CD4-positive, alpha-beta T cell treated with Interleukin-12 subunit alpha and Interleukin-12 subunit beta, for 1 hour (primary cell): ENCODE measurements at regions not wholly inside any gene's neighbourhood (a gene's known extent, or its start where the extent isn't known, plus 50 kb on each side); places are given as distances from the start of the nearest gene placed in this dataset.

Source experiments
- DNase-seq: peaks from one replicate; pipeline ENCODE4 v3.0.0-alpha.2; 2020

DNA sequence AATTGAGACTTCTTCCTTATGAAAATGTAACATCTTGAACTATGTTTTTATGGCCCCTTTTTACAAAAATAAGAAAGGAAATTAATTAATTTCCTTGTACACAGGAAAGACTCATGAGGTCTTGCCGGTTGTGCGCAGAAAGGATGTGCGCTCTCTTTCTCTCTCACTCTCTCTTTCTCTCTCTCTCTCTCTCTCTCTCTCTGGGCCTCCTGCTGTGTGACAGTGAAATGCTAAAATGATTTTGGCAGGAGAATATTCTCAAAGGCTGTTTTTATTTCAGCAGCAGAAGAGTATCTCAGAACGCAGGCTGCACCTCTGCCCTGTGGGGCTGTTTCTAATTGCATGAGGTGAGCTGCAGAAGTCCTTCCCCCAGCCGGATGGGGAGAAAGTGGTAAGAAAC lies 349.0 kb downstream of the MID1IP1 start:
- DNase-seq, result no peak

DNA sequence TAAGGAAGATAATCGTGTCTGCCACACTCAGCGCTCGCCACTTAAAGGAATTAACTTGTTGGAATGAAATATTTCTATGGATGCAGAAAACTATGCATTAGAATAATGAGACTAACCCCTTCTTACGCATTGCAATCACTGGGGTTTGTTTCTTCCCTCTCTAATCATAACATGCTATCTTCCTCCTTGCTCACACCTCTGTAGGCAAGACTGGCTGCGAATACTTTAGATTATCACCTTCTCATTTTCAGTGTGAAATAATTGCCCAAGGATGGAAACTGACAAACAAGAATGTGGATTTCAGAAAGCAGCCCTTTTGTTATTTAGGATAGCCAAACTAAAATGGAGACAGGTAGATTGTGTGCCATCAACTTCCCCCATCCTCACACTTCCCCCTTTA lies 349.4 kb downstream of the MID1IP1 start:
- no peak for DNase-seq

DNA sequence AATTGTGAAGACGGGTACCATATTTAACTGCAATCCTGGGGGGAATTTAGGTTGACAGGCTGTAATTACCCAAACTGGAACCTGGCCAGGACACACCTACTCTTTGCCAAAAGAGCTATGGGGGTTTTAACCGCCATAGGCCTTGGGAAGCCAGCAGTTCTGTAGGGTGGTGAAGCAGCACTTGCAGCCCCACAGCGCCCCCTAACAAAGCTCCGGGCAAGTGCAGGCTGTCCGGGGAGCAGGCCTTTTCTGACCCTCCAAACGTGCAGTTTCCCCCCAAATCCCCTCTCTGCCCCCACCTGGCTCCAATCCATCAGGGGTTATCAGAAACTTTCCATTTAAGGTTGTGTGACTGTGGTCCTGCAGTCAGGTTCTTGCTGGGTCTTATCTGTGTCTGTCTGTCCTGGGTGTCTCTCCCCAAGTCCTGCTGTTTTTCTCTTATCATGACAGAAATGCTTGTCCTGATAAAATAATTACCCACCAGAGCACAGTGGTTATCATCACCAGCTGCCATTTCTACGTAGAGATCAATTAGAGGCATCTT lies 350.9 kb downstream of the MID1IP1 start:
- no peak for DNase-seq

DNA sequence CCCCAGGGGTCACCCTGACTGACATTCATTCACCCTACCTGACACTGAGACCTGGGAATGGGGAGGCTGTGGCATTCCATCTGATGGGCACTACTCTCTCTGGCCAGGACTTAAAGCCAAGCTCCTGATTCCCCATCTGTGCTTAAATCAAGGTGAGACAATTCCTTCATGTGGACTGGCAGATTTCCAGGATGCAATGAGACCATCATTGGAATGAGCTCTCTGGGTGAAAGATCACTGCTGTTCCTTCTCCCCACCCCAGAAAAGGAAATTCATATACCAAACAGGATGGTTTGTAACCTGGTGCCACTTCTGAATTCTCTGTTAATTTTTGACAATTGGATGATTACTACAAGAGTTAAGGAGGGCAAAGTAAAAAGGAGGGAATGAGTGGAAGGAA lies 354.8 kb downstream of the MID1IP1 start:
- DNase-seq, result no peak

DNA sequence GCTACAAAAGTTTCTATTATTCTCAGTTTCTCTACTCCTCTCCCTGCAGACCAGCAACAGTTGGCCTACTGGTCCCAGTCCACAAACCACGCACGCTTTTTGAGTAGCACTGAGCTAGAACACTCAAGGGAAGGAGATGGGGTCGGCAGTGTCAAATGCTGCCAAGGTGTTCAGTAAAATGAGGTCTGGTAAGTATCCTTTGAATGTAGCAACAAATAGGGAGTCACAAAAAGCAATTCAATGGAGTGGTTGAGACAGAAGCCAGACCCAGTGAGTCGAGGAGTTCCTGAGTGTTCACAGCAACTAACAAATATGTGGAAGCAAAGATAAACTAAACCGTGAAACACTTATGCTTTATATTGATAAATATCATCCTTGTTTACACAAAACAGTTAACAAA lies 355.7 kb downstream of the MID1IP1 start:
- DNase-seq, result no peak

DNA sequence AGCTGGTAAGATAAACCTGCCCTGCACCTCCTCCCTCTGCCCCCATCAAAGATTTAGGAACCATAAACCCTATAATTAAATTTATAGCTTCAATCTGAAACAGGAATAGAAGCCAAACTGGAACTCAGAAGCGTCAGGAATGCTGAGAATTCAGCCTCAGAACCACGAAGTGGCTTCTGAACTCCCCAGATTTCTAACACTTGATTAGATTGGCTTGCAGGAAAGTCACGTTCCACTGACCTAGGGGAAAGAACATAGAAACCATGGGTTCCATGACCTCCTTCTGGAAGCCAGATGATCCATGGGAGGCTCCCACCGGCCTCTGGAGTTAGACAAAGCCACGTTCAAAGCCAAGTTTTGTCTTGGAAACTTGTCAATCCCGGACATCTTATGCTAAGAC lies 356.5 kb downstream of the MID1IP1 start:
- no peak for DNase-seq

DNA sequence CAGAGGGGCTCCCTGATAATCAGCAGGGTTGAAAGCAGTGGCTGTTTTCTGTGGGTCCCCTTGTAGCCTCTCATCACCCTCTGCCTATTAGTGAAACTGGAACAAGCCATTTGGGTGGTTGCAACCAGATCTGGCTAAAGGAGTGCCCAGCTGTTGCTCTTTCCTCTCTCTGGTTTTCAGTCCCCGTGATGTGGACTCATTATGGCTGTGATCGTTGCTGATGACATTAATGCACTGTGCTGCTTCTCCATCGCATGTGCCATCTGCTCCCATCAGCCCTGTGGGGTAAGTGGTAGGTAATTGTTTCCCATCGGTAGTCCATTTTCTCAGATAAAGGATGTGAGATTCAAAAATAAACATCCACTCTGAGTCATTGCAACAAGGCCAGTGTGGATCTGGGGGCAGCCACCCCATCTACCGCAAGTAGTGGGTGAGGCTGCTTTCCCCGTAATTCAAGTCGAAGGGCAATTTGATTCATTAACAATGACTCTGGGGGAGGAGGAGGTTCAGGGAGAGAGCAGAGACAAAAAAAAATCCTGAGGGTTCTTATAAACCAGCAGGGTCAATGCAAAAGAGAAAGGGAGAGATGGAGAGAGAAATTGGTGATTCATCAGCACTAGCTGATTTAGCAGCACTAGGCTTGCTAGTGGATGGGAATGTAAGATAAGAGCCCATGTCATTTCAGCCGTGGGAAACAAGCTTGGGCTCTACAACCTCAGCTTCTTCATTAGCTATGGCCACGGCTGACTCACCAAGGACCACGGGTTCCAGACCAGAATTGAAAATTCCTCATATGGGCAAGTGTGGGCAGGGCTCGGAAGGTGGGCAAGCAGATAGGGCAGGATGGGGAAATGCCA lies 357.8 kb downstream of the MID1IP1 start:
- DNase-seq, result no peak

DNA sequence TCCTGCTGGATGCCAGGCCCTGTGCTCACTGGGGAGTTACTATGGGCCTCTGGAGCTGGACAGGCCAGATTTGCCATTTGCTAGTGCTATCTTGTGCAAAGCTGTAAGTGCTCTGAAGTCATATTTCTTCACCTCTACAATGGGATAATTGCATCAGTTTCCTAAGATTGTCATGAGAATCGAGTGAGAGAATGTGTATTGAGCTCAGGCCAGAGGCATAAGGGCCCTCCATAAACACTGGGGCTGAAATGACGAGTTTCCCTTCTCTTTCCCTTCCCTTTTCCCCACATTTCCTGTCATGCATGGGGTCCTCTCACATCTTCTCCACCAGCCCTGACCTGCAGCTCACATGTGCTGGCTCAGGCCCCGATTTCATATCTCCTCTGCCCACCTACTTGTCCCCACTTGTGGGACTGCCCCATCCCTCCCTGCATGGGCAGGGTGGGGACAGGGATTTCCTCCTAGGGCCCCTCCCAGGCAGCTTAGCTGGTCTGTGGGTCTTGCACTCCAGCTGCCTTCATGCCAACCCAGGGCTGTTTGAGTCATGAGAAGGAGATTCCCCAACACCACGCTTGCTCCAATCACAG lies 358.8 kb downstream of the MID1IP1 start:
- no peak for DNase-seq

DNA sequence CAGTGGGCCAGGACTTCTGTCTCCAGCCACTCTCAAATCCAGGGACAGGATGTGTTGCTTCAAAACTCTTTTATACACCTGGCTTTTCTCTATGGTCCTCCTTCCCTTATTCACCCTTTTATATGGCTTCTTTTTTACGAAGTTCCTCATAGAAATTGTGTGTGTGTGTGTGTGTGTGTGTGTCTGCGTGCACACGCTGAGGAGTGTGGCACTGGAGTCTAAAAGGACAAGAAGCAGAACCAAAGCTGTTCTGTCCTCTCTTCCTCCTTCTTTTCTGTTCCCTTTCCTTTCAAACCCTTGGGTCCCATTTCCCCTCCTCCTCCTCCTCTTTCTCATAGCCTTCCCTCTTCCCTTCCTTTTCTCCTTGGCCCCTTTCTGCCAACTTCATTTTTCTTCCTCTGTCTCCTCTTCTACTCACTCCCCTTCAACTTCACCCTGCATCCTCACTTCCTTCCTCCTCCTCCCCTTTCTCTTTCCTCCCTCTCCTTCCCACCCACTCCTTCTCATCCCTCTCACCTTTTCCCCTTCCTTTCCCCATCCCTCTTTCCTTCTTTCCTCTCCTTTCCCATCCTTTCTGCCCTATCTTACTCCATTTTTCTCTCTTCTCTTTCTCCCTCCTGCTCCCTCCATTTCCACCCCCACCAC lies 360.5 kb downstream of the MID1IP1 start:
- DNase-seq, result no peak

DNA sequence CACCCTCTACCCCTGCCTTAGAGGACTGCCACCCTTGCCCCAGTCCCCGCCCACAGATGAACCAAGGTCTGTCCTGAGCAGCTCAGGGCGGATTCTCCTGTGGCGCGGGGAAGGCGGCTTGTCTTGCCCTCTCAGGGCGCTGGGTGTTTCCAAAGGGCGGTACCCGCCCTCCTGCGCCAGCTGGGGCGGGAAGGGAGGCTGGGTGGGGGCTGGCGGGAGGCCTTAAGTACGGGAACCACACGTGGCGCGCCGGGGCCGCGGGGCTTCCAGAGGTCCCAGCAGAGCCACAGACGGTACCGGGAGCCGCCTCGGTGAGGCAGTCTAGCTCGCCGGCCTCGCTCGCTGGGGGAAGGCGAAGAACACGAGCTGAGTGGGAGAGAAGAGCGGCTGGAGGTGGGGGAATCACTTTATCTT lies 361.1 kb downstream of the MID1IP1 start:
- DNase-seq, result peak; percentile 39

DNA sequence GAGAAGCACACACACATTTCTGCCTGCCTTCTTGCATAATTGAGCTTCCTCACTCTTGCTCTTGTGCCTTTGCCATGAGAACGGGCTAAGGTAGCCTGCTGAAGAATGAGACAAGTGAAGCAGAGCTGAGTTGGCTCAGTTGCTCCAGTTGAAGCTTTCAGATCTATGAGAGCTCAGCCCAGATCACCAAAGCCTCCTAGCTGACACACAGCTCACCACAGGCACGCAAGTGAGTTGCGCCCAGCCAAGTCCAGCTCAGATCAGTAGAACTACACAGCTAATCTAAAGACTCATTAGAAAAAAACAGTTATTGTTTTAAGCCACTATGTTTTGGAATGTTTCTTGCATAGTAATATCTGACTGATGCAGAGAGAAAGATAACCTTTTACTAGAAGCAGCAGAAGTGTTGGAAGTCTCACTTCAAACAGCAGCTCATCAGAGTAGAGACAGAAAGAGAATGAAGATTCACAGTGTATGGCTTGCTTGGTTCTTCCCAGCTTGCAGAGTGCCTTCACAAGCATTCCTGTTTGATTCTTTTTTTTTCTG lies 362.4 kb downstream of the MID1IP1 start:
- no peak for DNase-seq

DNA sequence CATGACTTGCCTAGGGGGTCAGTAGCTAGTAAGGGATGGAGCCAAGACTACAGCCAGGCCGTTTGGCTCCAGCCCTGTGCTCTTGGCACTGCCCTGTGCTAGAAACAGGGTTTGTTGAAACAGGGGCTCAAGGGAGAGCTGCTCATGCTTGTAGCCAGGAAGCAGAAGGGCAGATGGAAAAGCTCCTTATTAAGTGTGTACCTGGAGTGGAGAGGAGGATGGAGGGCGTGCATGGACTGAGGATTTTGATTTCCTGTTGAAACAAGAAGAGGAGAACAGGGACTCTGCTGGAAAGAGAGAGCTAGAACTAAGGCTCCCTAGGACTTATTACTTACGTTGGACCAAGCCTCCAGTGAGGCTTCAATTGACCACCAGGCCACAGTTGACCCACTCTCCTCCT lies 363.0 kb downstream of the MID1IP1 start:
- no peak for DNase-seq

DNA sequence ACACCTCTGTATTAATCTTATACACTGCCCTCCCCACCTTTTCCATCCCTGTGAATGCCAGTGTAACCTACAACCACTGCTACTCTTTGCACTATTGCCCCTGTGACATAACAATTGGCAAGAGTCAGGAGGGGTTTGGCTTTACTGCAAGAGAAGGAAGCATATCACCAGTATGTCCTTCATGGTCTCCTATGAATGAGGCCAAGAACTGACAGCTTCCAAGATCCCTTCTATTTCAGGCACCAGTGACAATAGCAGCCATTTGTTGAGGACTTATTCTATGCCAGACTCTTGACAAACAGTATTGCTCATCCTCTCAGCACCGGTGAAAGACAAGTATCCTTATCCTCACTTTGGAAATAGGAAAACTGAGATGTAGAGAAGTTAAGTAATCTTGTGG lies 363.9 kb downstream of the MID1IP1 start:
- DNase-seq, result no peak

DNA sequence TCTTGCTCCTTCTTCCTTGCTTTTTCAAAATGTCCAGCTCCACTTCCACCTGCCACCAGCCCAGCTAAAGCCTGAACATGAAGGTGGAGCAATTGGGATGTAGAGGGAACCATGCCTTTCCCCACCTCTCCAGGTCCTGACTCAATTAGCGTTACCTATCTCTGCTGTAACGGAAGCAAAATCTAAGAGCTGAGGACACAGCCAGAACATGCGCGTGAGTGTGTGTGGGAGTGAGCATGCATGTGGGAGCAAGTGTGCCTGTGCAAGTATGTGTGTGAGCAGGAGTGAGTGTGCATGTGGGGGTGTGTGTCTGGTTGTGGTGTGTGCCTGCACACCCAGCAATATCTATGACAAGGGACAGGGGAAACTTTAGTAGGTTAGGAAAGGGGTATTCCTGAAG lies 364.5 kb downstream of the MID1IP1 start:
- no peak for DNase-seq

DNA sequence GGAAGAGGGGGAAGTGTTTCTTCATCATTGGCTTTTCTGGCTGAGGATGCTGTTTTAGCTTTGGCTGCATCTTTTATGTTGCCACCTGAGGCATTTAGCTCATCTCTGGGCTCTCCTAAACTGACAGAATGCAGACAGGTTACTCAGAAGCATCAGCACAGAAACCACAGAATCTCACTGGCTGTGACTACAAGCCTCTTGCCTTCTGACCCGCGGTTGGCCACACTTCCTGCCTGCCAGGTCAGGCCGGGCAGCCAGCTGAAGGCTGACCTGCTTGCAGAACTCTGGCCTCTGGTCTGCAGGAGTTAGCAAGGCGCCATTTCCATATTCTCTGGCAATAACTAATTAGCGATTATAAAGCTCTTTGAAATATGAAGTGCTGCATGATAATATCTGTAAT lies 366.5 kb downstream of the MID1IP1 start:
- DNase-seq, result no peak

DNA sequence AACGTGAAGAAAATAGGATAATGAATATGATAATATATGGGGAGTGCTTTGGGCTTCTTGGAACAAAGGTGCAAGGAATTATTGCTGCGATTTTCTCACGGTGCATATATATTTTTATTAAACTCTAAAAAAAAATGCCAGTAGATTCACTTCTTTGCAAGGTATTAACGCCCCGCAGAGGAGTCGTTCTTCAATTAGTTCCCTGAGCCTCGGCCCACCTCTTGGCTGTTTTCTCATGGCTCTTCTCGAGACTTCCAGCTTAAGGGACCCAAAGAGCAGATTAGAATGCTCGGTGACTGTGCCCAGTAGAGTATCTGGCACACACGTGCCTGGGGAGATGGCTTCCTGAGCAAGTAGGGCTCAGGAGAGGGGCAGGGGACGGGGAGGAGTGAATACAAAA lies 367.4 kb downstream of the MID1IP1 start:
- no peak for DNase-seq

DNA sequence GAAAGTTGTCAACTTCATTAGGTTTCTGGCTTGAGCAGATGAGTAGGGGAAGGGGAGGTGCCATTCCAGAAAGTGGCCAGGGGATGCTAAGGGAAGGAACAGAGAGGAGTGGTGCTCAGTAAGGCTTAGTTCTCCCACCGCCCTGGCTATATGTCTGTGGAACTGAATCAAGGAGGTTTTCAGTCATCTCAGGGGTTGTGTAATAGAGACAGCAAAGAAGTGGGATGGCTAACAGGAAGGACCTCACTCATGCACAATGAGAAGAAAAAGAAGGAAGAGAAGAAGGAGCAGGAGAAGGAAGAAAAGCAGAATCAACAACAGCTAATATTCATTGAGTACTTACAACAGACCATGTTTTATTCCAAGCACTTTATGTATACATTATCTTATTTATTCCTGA lies 368.7 kb downstream of the MID1IP1 start:
- DNase-seq, result no peak

DNA sequence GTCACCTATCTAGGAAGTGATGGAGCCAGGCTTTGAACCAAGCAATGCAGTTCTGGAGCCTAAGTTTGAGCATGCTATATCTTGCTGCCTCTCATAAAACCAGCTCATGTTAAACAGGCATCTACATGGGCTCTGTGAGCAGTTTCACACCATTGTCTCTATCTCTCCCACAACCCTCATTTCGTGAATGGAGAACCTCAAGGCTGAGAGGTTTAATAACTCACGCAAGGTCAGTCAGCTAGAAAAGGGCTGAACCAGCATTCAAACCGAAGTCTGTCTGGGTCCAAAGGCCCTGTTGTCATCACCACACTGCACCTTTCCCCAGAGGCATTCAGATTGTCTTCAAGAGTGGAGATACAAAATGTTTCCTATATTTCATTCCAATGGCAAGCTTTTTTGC lies 369.2 kb downstream of the MID1IP1 start:
- DNase-seq, result no peak

DNA sequence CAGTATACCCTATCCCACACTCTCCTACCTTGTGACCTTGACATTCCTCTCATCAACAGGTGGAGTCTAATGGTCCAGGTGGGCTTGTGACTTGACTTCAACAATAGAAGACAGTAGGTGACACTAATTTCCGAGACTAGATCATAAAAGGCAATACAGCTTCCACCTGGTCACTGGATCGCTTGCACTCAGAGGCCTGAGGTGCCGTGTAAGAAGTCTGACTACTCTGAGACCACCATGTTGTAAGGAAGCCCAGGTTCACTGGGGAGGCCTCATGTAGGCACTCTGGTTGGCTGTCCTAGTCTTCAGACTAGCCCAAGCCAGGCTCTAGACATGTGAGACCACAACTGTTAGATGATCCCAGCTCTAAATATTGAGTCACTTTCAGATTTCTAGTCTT lies 370.4 kb downstream of the MID1IP1 start:
- no peak for DNase-seq

DNA sequence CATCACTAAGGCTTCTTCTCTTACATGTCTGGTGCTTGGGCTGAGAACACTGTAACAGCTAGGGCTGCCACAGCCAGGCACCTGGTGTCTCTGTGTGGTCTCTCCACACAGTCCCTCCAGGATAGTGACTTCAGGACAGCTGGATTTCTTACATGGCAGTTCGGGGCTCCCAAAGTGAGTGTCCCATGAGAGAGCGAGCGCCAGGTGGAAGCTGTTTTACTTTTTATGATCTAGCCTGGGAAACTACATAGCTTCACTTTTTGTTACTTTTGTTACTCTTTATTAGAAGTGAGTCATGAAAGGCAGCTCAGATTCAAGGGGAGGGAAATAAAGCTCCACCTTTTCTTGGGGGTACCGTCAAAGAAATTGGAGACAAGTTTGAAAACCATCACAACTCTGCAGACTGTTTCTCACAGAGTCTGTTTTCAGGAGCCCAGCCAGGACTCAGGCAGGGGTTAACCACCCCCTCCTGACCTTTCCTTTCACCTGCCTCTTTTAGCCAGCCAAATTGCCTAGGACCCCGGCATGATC lies 373.0 kb downstream of the MID1IP1 start:
- DNase-seq, result no peak

DNA sequence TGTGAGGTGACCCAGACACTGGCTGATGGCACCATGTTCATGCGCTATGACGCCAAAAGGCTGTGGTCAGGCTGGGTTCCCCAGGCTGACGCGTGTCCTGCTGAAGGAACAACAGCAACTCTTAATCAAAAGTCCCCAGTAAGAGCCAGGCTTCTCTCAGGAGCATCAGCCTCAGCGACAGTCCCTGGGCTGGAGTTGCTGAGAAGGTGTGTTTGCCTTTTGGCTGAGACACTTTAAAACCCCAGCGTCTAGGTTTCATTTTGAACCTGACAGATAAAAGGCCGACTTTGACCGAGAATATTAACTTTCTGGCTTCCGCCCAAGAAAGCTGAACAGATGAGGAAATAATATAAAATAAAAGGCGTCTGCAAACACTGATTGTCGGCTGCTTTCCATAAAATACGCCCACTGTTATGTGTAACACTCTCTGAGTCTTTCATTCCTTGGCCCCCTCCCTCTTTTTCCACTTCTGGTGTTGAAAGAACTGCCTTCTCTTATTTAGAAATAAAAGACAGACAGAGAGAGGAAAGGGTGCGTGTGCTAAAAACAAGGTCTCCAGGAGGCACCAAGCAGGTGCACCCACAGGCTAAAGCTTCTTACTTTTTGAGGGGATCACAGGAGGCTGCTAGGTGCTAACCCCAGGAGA lies 373.6 kb downstream of the MID1IP1 start:
- DNase-seq, result peak; percentile 53

DNA sequence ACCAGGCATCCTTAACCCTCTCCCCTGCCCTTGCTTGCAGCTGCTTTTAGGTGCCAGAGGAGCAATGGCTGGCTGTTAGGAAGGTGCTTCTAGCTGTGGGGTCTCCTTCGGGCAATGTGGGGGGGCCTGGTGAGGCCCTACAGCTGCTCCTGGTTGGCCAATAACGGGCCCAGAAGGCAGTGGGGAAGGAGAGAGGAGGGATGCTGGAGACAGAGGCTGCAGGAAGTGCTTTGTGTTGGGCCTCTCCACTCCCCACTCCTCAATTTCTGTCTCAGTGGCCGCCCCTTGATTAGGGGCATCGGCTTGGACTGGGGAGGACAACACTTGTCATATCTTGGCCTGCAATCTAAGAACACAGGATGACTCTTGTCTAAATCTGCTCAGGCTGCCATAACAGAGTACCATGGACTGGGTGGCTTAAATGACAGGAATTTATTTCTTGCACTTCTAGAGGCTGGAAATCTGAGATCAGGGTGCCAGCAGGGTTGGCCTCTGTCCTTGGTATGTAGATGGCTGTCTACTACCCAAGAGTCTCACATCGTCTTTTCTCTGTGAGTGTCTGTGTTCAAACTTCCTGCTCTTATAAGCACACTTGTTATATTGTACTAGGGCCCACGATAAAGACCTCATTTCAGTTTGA lies 374.3 kb downstream of the MID1IP1 start:
- DNase-seq, result no peak
